MCF 10A (cell line): ENCODE measurements at regions not wholly inside any gene's neighbourhood (a gene's known extent, or its start where the extent isn't known, plus 50 kb on each side); places are given as distances from the start of the nearest gene placed in this dataset.
"Not testable (repeated sequence)": the region's sequence is repeated elsewhere in the genome, so short reads cannot be mapped to it uniquely, and the experiment has no call there.

Experiments used
- BruUV-seq: library from RNA; stranded (reverse); fragments of 400-500 nt; replicated peaks from 2 replicates; lab custom pipeline; 2021; lab: Mats Ljungman, UMichigan
- CTCF ChIA-PET: fragments of 300-600 bp; sonication (Branson Sonifier 250); formaldehyde crosslinking; extraction: SDS; loops from one replicate; lab custom pipeline; 2021; ENCODE audit warnings: antibody characterized with exemption, inconsistent platforms; lab: Yijun Ruan, JAX
- POLR2A ChIA-PET: fragments of 300-600, 350-650 bp; sonication (Branson Sonifier 250); formaldehyde crosslinking; extraction: SDS; loops from one replicate; lab custom pipeline; 2020; ENCODE audit warnings: antibody characterized with exemption, inconsistent platforms; lab: Yijun Ruan, JAX
- DNase-seq: peaks from one replicate; pipeline ENCODE4 v3.0.0-alpha.2; 2018; ENCODE audit not compliant: unreplicated experiment
- H3K27ac Mint-ChIP-seq: one replicate; pipeline ENCODE4 v1.8.0; 2022; ENCODE audit warnings: mild to moderate bottlenecking, low read depth, mixed read lengths; ENCODE audit not compliant: unreplicated experiment
- H3K27me3 Mint-ChIP-seq: one replicate; pipeline ENCODE4 v1.8.0; 2022; ENCODE audit warnings: mixed read lengths; ENCODE audit not compliant: insufficient read depth, unreplicated experiment
- H3K36me3 Mint-ChIP-seq: one replicate; pipeline ENCODE4 v1.8.0; 2022; ENCODE audit warnings: mild to moderate bottlenecking, moderate library complexity, mixed read lengths; ENCODE audit not compliant: insufficient read depth, unreplicated experiment
- H3K4me1 Mint-ChIP-seq: one replicate; pipeline ENCODE4 v1.8.0; 2022; ENCODE audit warnings: mixed read lengths; ENCODE audit not compliant: insufficient read depth, unreplicated experiment
- H3K4me3 Mint-ChIP-seq: one replicate; pipeline ENCODE4 v1.8.0; 2022; ENCODE audit warnings: mild to moderate bottlenecking, moderate library complexity, mixed read lengths; ENCODE audit not compliant: unreplicated experiment
- H3K9me3 Mint-ChIP-seq: one replicate; pipeline ENCODE4 v1.8.0; 2022; ENCODE audit warnings: mixed read lengths; ENCODE audit not compliant: unreplicated experiment
- intact Hi-C: fragments of 100-400 bp; cut with micrococcal nuclease; formaldehyde crosslinking; loops from 2 replicates; pipeline ENCODE4 v1.14.1; 2022
- TF ChIP-seq, protein P1 (sequence below): fragments of 200-600 bp; IDR thresholded peaks from one replicate; pipeline ENCODE4 v1.8.0; 2022; ENCODE audit warnings: antibody characterized with exemption, mild to moderate bottlenecking; ENCODE audit not compliant: unreplicated experiment

DNA sequence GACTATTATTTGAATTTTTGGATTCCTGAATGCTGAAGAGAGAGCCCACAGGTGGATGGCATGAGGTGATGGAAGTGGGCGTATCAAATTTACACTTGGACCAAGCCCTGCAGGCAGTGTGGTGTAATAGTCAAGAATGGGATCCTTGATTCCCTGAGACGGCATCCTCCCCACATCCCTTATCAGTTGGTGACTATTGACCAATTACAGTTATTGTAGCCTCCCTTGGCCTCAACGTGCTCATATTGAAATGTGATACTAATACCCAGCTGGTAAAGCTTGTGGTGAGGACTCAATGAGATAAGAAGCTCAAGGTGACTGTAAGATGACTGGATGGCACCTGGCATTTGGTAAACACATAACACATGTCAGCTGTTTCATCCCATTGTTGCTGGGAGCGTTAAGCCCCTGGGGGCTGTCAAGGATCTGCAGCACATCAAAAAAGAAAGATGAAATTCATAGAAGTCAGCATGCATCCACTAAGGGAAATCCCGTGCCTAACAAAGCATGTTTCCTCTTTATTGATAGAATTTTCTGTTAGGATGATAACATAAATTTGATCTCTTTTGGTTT lies 65.6 kb upstream of the IRX2 start:
- BruUV-seq: no TSS peak
- Mint-ChIP-seq H3K36me3 (no peaks in the 10 kb centered on the region), H3K4me3 (no peak overlapping the region), H3K9me3 (no peaks in the 10 kb centered on the region), H3K4me1 (no peaks in the 10 kb centered on the region), H3K27me3 (no peaks in the 10 kb centered on the region), H3K27ac (no peak overlapping the region)
- intact Hi-C loops: no loop called here
- ChIA-PET CTCF (no interaction called here), POLR2A (no interaction called here)
- TF ChIP-seq, protein P1, sequence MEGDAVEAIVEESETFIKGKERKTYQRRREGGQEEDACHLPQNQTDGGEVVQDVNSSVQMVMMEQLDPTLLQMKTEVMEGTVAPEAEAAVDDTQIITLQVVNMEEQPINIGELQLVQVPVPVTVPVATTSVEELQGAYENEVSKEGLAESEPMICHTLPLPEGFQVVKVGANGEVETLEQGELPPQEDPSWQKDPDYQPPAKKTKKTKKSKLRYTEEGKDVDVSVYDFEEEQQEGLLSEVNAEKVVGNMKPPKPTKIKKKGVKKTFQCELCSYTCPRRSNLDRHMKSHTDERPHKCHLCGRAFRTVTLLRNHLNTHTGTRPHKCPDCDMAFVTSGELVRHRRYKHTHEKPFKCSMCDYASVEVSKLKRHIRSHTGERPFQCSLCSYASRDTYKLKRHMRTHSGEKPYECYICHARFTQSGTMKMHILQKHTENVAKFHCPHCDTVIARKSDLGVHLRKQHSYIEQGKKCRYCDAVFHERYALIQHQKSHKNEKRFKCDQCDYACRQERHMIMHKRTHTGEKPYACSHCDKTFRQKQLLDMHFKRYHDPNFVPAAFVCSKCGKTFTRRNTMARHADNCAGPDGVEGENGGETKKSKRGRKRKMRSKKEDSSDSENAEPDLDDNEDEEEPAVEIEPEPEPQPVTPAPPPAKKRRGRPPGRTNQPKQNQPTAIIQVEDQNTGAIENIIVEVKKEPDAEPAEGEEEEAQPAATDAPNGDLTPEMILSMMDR: no peak
- DNase-seq: no peak

DNA sequence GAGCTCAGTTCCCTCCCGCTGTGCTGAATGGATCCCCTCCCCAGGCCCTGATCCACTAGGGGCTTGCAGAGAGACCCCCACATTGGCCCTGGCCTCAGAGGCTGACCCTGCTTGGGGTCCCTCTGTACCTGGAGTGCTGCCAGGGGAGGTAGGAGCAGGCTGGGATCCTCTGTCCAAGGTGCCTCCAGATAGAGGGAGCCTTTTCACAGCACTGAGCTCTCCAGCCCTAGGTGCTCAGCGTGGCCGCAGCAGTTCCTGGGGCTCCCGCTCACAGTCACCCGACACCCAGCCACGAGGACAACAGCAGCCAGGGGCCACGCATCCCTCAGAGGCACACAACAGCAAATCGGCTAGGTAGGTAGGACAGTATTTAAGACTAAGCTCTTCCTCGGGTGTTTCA lies 62.2 kb upstream of the IRX2 start:
- no peak overlapping the region for H3K4me3 Mint-ChIP-seq
- H3K4me1 Mint-ChIP-seq: no peaks in the 10 kb centered on the region
- TF ChIP-seq, protein P1: no peak
- no peaks in the 10 kb centered on the region for H3K9me3 Mint-ChIP-seq
- intact Hi-C loops: no loop called here
- H3K36me3 Mint-ChIP-seq: no peaks in the 10 kb centered on the region
- no peaks in the 10 kb centered on the region for H3K27me3 Mint-ChIP-seq
- CTCF ChIA-PET: interaction anchor here (0.7 to 0.8 kb wide), 2 partner anchors 10 to 1145 kb away, joined by 3 read pairs; no protein-coding TSS in a partner anchor
- DNase-seq: no peak
- BruUV-seq: no TSS peak
- POLR2A ChIA-PET: interaction anchor here (0.7 to 1.3 kb wide), 2 partner anchors 15 to 600 kb away, joined by 3 read pairs; no protein-coding TSS in a partner anchor
- no peak overlapping the region for H3K27ac Mint-ChIP-seq

DNA sequence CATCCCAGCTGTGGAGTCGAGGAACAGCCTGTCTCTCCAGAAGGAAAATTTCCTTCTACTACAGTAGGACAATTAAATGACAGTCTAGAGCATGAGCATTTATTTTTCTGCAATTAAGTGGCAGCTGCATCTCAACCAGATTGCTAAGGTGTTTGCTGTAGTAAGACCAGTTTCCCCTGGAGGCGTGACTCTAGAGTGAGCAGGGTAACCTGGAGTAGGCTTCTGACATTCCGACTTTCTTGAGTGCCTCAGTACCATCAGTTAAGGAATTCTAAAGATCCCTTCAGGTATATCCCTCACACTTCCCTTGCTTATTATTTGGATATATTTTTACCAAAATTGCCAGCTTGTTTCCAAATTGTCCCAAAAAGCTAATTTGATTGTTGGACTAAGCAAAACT lies 59.2 kb upstream of the IRX2 start:
- no peaks in the 10 kb centered on the region for H3K9me3 Mint-ChIP-seq
- no peak for DNase-seq
- no peaks in the 10 kb centered on the region for H3K27me3 Mint-ChIP-seq
- no peaks in the 10 kb centered on the region for H3K36me3 Mint-ChIP-seq
- H3K4me3 Mint-ChIP-seq: no peak overlapping the region
- TF ChIP-seq, protein P1: no peak
- CTCF ChIA-PET: no interaction called here
- intact Hi-C loops: no loop called here
- no peak overlapping the region for H3K27ac Mint-ChIP-seq
- POLR2A ChIA-PET: interaction anchor here (0.6 kb wide), 1 partner anchor 66 kb away, joined by 3 read pairs; no protein-coding TSS in a partner anchor
- BruUV-seq: no TSS peak
- H3K4me1 Mint-ChIP-seq: no peaks in the 10 kb centered on the region

DNA sequence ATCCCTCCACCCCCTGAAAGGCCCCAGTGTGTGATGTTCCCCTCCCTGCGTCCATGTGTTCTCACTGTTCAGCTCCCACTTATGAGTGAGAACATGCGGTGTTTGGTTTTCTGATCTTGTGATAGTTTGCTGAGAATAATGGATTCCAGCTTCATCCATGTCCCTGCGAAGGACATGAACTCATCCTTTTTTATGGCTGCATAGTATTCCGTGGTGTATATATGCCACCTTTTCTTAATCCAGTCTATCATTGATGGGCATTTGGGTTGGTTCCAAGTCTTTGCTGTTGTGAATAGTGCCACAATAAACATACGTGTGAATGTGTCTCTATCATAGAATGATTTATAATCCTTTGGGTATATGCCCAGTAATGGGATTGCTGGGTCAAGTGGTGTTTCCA lies 55.8 kb upstream of the IRX2 start:
- H3K4me1 Mint-ChIP-seq, DNase-seq, POLR2A ChIA-PET, H3K4me3 Mint-ChIP-seq, CTCF ChIA-PET, BruUV-seq, H3K36me3 Mint-ChIP-seq, H3K27ac Mint-ChIP-seq, H3K27me3 Mint-ChIP-seq, H3K9me3 Mint-ChIP-seq, intact Hi-C loops: not testable (repeated sequence)
